NCI-H748 treated with DMSO at 0.1 percent for 48 hours (cell line): ENCODE measurements at regions not wholly inside any gene's neighbourhood (a gene's known extent, or its start where the extent isn't known, plus 50 kb on each side); places are given as distances from the start of the nearest gene placed in this dataset.
"Not testable (repeated sequence)": the region's sequence is repeated elsewhere in the genome, so short reads cannot be mapped to it uniquely, and the experiment has no call there.

Source experiments
- DNase-seq: peaks from one replicate; lab custom pipeline; 2025; lab: John Stamatoyannopoulos, UW

DNA sequence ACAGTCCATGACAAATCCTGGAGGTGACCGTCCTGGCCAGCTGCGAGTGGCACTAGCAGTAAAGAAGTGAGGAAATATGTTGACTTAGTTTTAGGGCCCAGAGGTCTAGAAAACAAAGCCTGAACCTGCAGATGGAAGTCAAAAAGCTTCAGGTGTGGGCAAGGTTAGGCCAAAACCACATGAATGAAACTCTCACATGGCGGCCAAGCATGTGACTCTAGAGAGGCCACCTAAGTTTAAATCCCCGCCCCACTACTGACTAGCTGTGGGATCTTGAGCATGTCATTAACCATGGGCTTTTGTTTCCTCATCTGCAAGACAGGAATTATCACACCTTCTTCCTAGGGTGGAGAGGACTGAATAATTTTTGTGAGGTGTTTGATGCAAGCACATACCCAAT lies 148.2 kb upstream of the DAB1 start:
- DNase-seq, result no peak

DNA sequence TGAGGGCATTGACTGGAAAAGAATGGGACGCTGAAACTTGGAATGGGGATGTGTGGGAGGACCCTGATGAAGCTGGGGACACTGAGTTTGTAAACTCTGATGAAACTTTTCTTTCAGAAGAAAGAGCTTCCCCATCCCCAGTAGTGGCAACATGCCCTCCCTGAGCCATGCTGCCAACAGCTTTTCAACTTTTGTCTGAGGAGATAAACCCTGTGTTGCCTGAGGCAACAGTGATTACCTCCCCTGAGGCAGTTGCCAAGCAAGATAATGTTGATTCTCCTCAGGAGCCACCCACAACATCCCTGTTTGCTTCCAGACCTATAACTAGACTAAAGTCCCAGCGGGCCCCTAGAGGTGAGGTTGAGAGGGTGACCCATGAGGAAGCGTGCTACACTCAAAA lies 134.2 kb upstream of the DAB1 start:
- not testable (repeated sequence) for DNase-seq

DNA sequence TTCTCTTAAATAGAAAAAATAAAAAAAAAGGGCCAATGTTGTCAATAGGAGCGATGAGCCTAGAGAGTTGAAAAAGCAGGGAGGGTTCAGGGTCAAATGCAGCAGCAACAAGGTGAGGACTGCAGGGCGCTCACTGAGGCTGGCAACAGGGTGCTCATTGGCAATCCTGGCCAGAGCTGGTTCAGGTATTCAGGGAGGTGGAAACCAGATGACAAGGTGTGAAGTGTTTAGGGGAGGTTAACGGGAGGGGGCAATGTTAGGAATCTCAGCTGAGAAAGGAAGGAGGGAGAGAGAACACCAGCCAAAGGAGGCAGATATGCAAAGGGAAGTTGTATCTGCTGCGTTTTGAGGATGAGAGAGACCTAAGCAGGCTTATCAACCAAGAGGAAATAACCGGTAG lies 129.8 kb upstream of the DAB1 start:
- no peak for DNase-seq

DNA sequence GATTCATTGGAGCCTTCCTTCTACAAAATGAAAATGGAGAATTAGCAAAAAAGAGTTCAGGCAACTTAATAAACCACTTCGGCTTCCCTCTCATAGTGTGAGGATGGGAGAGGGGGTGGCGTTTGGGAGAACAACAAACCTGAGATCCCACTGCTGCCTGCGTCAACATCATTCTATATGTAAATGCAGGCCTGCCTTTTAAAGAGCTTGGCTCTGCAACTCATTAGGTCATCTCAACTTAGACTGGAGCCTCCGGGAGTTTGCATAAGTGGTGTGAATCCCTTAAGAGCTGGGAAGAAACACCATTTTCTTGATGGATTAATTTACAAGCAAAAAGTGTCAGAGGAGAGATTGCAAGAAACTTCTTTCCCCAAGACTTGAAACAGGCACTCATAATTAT lies 127.6 kb upstream of the DAB1 start:
- no peak for DNase-seq

DNA sequence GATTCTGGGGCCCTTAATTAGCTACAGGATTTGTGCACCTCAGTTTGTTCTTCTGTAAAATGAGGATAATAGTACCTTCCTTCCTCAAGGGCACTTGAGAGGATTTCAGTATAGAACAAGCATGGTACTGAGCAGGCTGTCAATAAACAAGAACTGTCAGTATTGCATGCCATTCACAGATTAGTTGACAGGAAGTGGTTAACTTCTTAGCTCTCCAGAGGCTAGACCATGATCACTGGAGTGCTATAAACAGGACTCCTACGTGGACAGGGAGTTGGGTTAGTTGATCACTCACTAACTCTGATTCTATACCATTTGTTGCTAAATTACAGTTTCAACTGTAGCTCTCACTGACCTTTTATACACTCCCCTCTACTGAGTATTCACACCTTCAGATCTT lies 126.2 kb upstream of the DAB1 start:
- no peak for DNase-seq

DNA sequence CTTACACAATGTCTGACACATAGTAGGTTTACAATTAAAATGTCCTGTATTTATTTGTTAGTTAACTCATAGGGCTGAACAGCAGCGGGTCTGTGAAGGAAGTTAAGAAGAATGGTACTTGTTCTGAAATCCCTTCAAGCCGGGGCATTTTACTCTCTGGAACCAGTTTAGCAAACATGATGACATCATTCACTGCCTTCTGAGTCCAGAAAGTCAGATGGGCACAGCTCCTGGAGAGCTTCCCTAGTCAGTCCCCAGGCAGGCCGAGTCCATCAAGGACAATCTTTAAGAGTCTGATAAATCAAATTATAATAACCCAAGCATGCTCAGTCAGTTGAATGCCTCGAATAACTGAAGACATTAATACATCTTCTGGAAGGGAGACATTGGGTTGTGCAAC lies 125.4 kb upstream of the DAB1 start:
- DNase-seq, result no peak

DNA sequence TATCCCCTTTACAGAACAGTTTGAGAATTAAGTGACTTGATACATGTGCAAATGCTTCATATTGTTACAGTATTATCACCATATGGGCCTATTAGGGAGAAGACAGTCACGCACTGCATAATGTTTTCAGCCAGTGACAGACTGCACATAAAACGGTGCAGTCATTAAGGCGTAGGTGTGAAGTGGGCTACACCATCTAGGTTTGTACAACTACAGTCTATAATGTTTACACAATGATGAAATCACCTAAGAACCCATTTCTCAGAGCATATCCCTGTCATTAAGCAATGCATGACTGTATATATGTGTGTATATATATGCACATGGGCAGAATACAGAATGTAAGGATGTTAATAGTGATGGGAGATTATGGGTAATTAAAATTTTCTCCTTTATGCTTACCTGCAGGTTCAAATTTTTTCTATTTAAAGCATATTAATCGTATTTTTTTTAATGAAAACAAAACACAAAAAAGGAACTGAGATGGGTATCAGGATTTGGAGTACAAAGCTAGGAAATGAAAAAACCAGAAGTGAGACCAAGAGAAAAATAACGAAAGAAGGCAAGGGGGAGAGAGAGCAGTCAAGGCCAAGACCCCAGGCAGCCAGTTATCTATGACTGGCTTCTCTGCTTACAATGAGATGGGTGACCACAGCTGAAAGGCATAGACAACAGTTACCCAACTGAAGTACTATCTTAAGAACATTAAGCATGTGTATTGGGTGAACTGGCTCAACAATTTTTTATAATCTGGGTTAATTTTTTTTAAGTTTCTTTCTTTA lies 122.9 kb upstream of the DAB1 start:
- no peak for DNase-seq

DNA sequence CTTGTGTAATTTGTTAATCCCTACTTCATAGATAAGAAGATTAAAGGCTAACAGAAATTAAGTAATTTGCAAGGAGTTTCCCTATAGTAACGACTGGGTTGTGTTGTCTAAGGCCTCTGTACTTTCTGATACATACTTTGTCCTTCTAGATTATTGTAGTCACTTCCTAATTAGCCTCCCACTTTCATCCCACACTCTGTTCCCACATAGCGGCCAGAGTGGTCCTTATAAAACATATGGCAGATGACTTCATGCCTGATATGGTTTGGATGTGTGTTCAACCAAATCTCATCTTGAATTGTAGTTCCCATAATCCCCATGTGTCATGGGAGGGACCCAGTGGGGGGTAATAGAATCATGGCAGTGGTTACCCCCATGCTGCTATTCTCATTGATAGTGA lies 120.5 kb upstream of the DAB1 start:
- no peak for DNase-seq

DNA sequence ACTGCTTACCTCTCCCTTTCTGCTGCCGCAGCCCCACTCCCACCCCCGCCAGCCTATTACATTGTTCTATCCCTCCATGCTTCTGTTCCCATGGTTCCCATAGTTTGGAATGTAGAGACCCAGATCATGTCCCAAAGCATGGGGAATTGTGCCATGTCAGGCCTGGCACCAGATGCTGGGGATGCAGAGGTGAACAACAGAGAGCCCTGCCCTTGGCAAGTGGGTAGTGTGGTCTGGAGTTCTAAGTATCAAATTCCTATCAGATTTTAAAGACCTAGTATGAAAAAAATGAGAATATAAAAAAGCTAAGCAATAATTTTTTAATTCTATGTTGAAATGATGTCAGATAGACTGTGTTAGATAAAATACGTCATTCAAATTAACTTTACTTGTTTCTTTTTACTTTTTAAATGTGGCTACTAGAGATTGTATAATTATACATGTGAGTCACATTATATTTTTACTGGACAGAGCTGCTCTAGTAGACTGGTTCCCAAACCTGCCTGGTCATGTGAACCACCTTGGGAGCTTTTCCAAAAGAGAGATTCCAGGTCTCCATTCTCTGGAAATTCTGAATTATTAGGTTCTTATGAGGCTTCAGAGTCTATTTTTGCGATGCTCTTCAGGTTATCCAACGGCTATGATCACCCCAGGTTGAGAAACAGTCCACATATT lies 113.0 kb upstream of the DAB1 start:
- no peak for DNase-seq

DNA sequence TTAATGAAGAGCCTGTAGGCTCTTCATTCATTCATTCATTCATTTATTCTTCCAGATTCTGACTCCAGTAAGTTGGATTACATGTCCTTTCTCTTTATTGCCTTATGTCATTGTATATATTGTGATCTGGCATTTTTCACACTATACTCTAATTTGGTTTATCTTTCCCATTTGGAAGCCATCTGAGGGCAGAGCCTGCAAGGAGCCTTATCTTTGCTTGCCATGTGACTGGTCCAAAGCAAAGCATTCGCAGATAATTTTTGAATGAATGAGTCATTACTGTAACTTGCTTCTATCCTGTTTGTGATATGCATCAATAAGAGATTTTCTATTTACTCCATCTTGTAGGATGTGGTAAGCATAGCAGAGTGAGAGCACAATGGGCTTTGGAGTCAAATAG lies 108.4 kb upstream of the DAB1 start:
- no peak for DNase-seq

DNA sequence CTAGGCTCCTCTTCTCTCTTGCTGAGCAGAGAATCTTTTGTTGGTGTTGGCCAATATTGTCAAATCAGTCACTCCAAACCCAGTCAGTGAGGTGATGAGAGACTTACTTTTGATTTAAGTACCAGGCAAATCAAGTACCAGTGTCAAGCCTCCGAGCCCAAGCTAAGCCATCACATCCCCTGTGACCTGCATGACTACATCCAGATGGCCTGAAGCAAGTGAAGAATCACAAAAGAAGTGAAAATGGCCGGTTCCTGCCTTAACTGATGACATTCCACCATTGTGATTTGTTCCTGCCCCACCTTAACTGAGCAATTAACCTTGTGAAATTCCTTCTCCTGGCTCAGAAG lies 107.0 kb upstream of the DAB1 start:
- not testable (repeated sequence) for DNase-seq

DNA sequence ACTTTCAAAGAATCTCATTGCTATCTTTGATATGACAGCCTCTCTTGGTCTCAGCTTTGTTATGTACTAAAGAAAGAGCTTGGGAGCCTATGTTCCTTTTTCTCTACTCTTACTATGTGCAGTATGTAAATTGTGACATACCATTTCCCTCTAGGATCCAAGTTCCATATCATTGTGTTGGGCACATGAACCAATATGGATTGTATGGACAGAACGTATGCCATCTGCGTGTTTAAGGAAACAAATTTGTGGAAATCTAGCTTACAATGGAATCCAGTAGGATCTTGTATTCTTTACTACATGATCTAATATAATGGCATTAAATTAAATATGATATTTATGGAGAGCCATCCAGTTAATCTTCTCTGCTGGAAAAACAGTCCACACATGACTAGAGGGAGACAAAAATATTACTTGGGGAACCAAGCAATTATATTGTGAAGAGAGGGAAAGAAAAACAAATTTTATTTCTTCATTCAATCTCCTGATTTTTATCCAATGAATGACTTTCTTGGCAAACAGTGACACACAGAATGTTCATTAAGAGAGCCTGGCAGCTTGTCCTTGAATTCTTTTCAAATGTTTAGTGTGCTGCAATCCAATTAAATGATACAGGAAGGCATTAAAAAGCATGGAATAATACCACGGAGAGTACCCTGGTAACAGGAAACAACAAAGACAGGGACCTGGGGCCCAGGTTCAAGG lies 106.5 kb upstream of the DAB1 start:
- no peak for DNase-seq

DNA sequence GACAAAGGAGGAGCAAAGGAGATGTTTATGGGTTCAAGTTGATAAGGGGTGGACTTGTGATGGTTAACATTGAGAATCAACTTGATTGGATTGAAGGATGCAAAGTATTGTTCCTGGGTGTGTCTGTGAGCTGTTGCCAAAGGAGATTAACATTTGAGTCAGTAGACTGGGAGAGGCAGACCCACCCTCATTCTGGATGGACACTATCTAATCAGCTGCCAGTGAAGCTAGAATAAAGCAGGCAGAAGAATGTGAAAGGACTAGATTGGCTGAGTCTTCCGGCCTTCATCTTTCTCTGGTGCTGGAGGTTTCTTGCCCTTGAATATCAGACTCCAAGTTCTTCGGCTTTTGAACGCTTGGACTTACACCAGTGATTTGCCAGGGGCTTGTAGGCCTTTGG lies 98.7 kb upstream of the DAB1 start:
- no peak for DNase-seq

DNA sequence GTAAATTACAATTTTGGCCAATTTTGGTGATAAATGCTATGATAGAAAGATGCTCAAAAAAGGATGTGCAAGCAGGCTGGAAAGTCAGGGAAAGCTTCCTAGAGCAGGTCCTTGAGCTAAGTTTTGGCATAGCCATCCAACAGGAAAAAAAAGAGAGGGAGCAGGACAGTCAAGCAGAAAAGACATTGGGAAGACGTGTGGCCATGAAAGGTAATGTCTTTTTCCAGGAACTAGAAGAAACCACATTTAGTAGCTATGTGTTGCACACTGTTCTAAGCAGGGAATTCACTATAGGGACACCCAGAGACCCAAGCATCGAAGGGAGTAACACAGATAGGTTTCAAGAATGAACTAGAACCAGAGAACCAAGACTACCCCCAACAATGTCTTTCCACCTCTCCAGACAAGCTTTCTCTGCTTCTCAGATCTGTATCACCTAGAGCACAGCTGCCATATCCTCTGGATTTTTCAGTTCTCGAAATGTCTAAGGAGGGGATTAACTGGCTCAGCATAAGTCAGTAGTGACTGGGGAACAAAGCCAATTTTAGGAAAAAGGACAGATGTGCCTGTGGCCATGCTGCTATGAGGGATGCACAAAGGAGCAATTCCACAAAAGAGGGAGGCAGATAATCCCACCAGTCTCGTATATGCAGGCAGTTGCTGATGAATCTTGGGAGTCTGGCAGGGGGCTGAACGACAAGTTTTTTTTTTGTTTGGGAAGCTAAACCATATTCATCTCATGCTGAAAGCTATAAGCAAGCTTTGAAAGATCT lies 97.1 kb upstream of the DAB1 start:
- no peak for DNase-seq

DNA sequence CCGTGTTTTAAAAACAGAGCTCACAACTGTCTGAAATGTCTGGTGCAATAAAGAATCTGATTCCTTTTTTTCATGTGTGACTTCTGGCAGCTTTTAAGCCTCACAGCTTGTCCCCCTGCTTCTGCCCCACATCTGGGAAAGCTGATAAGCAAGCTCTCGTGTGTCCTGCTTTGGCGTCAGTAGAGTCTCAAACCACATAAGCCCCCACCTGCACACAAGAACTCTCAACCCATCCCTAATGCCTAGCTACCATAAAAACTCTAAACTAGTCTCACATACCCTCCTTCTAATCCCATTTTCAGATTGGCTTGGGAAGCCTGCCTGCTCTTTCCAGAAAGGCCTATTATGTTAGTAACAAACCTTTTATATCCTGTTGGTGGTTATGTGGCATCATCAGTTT lies 94.6 kb upstream of the DAB1 start:
- no peak for DNase-seq

DNA sequence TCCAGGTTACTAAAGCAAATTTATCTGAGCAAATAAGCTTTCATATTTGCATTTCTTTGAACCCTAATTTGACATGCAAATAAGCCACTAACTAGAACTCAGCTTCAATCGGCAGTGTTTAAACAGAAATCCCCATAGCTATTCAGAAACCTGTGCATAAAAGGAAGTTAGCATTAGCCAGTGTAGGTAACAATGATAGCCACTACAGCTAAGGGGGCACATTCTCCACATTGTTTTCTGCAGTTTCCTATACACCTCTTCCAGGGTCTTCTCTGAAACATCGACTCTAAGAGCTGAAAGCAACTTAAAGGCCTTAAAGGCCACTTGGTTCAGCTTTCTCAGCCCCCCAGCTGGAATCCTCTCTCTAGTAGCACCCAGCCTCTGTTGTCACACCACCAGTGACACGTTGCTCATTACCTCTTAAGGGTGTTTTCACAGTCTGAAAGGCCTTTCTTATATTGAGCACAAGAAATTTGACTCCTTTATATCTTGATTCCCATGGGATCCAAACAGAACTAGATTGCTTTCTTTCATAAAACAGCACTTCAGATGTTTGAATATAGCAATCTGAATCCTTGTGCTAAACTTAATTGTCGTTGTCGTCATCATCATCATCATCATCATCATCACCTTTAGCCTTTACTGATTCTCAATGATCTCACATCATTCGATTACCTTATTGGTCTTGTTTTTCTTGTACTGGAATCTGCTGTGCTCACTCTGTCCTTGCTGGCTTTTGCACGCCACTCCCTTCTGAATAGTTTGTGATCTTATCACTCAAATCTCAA lies 93.9 kb upstream of the DAB1 start:
- no peak for DNase-seq

DNA sequence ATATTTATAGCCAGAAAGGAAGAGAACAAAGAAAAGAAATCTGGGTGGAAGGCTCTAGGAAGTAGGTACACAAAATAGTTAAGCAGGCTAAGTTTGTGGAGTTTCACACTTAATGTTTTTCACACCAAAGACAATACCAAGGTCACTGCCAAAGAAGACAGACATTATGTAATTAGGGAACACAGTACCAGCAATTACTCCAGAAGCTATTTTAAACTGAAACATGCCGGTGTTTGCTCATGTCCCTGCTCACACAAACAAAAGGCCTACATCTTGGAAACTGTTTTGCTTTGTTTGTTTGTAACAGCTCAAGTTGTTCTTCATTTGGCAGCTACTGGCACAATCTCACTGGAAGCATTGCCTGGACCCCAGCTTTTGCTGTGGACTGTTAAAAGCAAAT lies 88.5 kb upstream of the DAB1 start:
- DNase-seq, result peak; percentile 45

DNA sequence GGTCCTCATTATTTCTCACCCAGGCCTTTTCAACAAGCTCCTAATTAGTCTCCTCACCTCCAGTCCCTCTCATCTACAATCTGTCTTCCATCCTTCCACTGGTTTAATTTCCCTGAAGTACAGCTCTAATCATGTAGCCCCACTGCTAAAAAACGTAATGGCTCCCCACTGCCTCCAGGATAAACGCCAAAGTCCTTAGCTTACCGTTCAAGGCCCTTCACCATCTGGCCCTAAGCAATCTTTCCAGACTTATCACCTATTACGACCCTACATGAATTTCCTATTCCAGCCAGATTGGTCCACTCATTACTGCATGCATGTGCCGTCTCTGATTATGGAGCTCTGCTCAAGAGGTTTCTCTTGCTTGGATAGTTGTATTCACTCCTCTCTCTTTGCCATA lies 83.1 kb upstream of the DAB1 start:
- DNase-seq, result no peak

DNA sequence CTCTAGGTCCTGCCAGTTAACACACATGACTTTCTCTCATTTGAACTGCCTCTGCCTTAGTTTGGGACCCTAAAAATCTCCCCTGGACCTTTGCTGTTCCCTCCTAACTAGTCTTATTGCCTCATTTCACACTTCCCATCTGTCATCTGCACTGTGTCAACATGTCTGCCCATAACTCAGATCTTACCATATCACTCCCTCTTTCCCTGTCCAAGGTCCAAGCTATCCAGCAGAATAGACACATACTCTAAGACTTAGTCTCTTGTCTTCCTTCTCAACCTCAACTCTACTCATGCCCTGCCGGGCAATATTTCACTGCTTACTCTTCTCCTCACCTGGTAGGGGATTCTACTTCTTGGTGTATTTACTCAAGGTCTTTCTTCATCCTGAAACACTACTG lies 79.5 kb upstream of the DAB1 start:
- no peak for DNase-seq

DNA sequence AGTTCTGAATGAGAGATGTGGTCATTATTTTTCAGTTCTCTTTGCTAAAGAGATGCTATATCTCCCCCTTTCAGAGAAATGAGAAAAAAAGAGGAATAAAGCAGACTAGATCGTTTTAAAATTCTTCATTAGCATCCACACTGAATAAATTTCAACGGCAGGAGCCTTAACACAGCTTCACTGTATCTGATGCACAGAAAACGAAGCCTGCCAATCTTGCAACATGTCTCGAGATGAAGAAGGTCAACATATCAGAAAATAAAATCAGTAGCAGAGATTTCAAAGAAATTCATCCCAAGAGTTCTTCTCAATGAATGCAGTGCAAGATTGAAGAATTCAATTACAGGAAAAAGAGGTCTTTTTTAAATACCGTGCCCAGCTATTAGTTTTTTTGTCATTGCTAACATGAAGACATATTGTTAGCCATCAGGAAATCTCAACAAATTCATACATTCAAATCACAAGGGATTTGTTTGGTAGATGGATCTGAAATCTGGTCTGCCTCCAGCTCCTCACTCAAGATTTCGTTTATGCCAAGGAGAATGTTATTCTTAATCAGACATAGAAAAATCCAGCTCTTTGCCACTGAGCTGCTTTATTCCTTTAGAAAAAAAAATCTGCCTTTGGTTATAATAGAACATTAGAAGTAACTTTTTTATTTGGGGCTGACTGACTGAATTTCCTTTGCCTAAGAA lies 76.4 kb upstream of the DAB1 start:
- no peak for DNase-seq

DNA sequence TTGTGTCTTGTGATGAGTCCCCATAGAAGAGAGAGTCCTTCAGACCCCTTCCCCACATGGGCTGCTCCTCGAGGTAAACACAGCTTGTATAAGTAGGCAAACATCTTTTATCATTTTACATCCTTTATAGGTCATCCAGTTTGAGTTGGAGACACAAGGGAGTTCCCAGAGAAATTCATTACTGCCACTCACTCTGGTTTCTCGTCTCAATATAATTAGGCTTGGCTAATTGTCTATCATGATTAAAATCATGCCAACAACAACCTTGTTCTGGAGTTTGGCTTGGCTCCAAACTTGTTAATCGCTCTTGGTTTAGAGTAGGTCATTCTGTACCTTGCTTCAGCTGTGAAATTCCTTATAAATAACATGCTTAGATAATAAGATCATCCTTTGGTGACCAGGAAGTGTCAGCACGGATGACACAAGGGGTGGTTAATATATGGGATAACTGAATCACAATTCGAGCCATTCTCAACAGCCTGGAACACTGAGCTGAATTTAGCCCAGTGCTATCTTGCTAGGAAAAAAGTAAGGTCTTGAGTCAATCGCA lies 70.7 kb upstream of the DAB1 start:
- DNase-seq, result no peak
